ENCODE measurements at regions not wholly inside any gene's neighbourhood (a gene's known extent, or its start where the extent isn't known, plus 50 kb on each side); places are given as distances from the start of the nearest gene placed in this dataset.
"Not testable (repeated sequence)": the region's sequence is repeated elsewhere in the genome, so short reads cannot be mapped to it uniquely, and the experiment has no call there.

DNA sequence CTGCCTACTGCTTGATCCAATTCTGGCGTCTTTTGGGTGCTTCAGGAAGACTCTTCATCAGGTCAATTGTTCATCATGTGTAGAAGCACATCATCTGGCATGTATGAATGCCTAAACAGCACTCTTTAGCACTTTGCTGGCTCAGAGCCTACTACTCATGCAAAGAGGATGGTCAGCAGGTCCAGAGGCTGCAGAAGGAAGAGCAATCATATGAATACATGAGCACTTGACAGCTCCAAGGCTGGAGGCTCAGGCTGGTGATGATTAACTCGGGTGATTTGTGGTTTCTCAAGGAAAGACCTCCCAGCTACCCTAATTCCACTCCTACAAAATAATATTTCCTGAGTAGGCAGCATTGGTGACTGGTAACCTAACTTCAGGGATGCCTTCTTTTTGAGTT, 103.8 kb upstream of the CXCL13 start:
- TF ChIP-seq, protein P1, sequence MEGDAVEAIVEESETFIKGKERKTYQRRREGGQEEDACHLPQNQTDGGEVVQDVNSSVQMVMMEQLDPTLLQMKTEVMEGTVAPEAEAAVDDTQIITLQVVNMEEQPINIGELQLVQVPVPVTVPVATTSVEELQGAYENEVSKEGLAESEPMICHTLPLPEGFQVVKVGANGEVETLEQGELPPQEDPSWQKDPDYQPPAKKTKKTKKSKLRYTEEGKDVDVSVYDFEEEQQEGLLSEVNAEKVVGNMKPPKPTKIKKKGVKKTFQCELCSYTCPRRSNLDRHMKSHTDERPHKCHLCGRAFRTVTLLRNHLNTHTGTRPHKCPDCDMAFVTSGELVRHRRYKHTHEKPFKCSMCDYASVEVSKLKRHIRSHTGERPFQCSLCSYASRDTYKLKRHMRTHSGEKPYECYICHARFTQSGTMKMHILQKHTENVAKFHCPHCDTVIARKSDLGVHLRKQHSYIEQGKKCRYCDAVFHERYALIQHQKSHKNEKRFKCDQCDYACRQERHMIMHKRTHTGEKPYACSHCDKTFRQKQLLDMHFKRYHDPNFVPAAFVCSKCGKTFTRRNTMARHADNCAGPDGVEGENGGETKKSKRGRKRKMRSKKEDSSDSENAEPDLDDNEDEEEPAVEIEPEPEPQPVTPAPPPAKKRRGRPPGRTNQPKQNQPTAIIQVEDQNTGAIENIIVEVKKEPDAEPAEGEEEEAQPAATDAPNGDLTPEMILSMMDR (IDR thresholded peaks at IDR 0.05; ENCODE audit: extremely low read depth, insufficient read depth, missing control alignments): no peak
- in situ Hi-C loops (cut with MboI; ENCODE audit: low pct_unique_long_range_greater_than_20kb, low sequenced_read_pairs, unreplicated experiment): no loop called here
- DNase-seq (ENCODE audit: low spot score): no peak

DNA sequence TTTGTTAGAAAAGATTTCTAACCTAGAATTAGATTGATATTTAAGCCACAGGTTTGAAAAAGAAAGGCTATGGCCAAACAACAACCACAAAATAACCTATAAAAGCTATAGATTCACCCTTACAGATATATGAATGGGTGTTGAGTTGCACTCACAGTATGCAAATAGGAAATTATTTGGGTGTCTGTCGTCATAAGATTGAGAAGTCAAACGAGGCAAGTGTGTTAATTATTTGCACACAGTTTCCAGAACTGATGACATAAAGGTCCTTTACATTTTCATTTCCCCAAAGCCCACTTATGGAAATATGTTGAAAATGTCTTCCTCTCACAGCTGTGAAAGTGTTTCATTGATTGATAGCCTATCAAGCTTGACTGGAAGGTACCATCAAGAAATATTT, 101.2 kb upstream of the CXCL13 start:
- TF ChIP-seq, protein P1 (IDR thresholded peaks at IDR 0.05; ENCODE audit: extremely low read depth, insufficient read depth, missing control alignments): no peak
- in situ Hi-C loops (cut with MboI; ENCODE audit: low pct_unique_long_range_greater_than_20kb, low sequenced_read_pairs, unreplicated experiment): no loop called here
- DNase-seq (ENCODE audit: low spot score): no peak

DNA sequence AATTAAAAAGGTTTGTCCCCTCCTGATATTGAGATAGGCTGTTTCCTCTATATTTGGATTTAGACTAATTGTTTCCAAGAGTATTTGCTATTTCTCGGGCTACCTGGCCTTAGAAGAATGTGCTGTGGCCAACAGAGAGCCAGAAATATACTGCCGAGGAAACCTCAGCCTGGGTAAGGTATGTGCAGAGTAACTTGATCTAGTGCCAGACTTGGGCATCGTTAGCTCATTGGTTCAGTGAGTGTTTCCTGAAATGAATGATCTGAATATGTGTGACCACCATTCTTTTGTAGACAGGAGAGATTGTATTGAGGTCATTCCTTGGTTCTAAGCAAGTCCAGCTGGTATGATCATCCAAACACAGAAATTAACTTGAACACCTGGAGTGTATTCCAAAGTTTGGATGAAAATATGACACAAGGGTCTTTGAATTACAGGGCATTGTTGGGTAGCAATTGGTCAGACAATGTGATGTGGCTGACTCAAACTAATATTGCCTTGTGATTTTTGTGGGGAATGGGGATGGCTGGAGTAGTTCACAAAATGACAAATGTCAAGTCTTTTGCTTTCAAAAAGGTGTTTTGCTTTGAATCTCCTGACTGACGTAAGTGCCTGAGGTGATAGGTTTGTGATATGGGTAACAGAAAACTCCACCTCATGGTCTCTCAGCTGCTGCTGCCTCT, 100.2 kb upstream of the CXCL13 start:
- TF ChIP-seq, protein P1 (IDR thresholded peaks at IDR 0.05; ENCODE audit: extremely low read depth, insufficient read depth, missing control alignments): no peak
- no peak for DNase-seq (ENCODE audit: low spot score)
- in situ Hi-C loops (cut with MboI; ENCODE audit: low pct_unique_long_range_greater_than_20kb, low sequenced_read_pairs, unreplicated experiment): no loop called here

DNA sequence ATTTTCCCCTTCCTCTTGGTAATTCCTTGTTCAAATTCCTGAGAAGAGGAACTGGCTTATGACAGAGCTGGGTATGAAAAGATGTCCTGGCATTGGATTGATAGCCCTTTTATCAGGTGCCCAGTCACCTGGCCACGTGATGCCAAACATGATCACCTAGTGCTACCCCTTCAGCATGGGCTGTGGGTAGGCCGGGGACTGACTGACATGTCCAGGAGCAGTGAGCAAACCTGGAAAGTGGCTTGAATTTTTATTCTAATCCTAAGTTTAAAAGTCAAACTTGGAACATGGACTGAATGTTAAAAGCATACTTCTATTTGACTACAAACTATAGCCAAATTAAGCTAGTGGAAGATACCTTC, 99.7 kb upstream of the CXCL13 start:
- DNase-seq (ENCODE audit: low spot score): no peak
- TF ChIP-seq, protein P1 (IDR thresholded peaks at IDR 0.05; ENCODE audit: extremely low read depth, insufficient read depth, missing control alignments): no peak
- in situ Hi-C loops (cut with MboI; ENCODE audit: low pct_unique_long_range_greater_than_20kb, low sequenced_read_pairs, unreplicated experiment): no loop called here

DNA sequence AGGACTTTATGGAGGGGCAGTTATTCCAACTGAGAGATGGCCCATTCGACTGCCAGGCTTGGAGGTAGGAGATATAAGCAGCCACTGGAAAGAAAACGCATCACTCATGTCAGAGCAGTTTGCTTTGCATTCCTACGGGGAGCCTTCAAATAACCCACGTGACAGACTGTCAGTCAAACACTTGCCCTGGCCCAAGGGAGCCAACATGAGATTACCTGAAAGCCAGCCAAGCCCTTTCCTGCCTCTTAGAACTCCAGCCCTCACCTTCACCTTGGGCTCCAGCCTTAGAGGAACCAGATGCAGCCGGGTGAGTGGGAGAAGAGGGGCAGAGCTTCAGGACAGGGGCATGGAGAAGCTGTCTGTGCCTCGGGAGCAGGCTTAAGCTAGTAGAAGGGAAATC, 95.3 kb upstream of the CXCL13 start:
- TF ChIP-seq, protein P1 (IDR thresholded peaks at IDR 0.05; ENCODE audit: extremely low read depth, insufficient read depth, missing control alignments): no peak

DNA sequence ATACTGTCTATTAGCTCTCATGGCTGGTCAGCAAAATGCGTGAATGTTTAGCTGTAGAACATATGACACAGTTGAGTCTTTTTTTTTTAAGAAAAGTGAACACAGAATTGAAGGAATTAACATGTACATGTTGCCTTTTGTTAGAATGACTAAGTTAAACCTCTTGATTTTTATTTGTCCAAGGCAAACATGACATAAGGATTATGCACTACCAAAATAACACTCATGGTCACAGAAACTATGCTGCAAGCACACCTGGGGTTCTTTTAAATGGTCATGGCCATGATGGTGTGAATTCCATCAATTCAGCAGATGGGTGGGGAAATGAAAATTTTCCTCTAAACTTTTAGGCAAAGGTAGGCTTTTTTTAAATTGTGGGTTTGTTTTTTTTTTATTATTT, 80.1 kb upstream of the CXCL13 start:
- in situ Hi-C loops (cut with MboI; ENCODE audit: low pct_unique_long_range_greater_than_20kb, low sequenced_read_pairs, unreplicated experiment): no loop called here
- no peak for DNase-seq (ENCODE audit: low spot score)
- TF ChIP-seq, protein P1 (IDR thresholded peaks at IDR 0.05; ENCODE audit: extremely low read depth, insufficient read depth, missing control alignments): no peak

More for the DNA sequence above, 95.3 kb upstream of the CXCL13 start:
- no peak for DNase-seq (ENCODE audit: low spot score)
- in situ Hi-C loops (cut with MboI; ENCODE audit: low pct_unique_long_range_greater_than_20kb, low sequenced_read_pairs, unreplicated experiment): no loop called here

DNA sequence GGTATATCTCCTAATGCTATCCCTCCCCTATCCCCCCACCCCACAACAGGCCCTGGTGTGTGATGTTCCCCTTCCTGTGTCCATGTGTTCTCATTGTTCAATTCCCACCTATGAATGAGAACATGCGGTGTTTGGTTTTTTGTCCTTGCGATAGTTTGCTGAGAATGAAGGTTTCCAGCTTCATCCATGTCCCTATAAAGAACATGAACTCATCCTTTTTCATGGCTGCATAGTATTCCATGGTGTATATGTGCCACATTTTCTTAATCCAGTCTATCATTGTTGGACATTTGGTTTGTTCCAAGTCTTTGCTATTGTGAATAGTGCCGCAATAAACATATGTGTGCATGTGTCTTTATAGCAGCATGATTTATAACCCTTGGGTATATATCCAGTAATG, 77.7 kb upstream of the CXCL13 start:
- in situ Hi-C loops (cut with MboI; ENCODE audit: low pct_unique_long_range_greater_than_20kb, low sequenced_read_pairs, unreplicated experiment); DNase-seq (ENCODE audit: low spot score): not testable (repeated sequence)
